Motor neuron (in vitro differentiated cells): ENCODE measurements at regions not wholly inside any gene's neighbourhood (a gene's known extent, or its start where the extent isn't known, plus 50 kb on each side); places are given as distances from the start of the nearest gene placed in this dataset.
A peak's percentile ranks its signal among the peaks of the same experiment; 100 is the strongest.
"Not testable (repeated sequence)": the region's sequence is repeated elsewhere in the genome, so short reads cannot be mapped to it uniquely, and the experiment has no call there.

ENCODE experiments used
- ATAC-seq, 8 experiments: fragments of 200-7000 bp; cut with Tn5 transposase; replicated peaks in 6 of 8; 2 replicates each; pipeline ENCODE4 v1.8.0; 2021; ENCODE audit warnings: mild to moderate bottlenecking in 8 of 8, moderate library complexity in 8 of 8
- H3K27ac ChIP-seq, 2 donors: fragments of 250-450 bp; sonication (Bioruptor Pico); 2 replicates each; pipeline ENCODE4 v1.9.0; 2021; ENCODE audit warnings: antibody characterized with exemption in 2 of 2, mild to moderate bottlenecking in 2 of 2, moderate library complexity in 1 of 2
- H3K4me1 ChIP-seq, 2 donors: fragments of 250-450 bp; sonication (Bioruptor Pico); replicated peaks in 1 of 2; 2 replicates each; pipeline ENCODE4 v1.6.1; 2021; ENCODE audit warnings: antibody characterized with exemption in 2 of 2, mild to moderate bottlenecking in 2 of 2, moderate library complexity in 1 of 2
- H3K4me3 ChIP-seq, 5 donors: fragments of 250-450 bp; sonication (Bioruptor Pico); 2 replicates each; pipeline ENCODE4 v1.9.0; 2021; ENCODE audit warnings: antibody characterized with exemption in 5 of 5, mild to moderate bottlenecking in 5 of 5, moderate library complexity in 4 of 5
- WGBS, 10 experiments: fragments of 450-650 bp; shearing (Covaris generic); methylation state at CpG; one replicate each; pipeline ENCODE4 v1.0.0; 2022; 5-methylcytosine and 5-hydroxymethylcytosine counted together
- in situ Hi-C, 9 experiments: fragments of 400-800 bp; cut with MboI; loops; one replicate each; pipeline ENCODE4 v1.15.0; 2021; ENCODE audit warnings: low sequenced_read_pairs in 9 of 9, low pct_unique_long_range_greater_than_20kb in 2 of 9; ENCODE audit not compliant: unreplicated experiment in 9 of 9

- WGBS, 10 experiments, result no CpG with 5 or more reads among the region's 8 CpGs
- ATAC-seq, H3K4me1 ChIP-seq, H3K4me3 ChIP-seq, in situ Hi-C loops, H3K27ac ChIP-seq: not testable (repeated sequence)
Measured at GRCh38 chrX:90848595-90848994, 586.0 kb upstream of the PABPC5 start.

GRCh38 chrX:90883479-90883878 lies 551.2 kb upstream of the PABPC5 start:
- no peak for ATAC-seq
- Histone ChIP-seq H3K4me3 (no peak overlapping the region), H3K4me1 (no peaks in the 10 kb centered on the region), H3K27ac (no peak overlapping the region)
- in situ Hi-C loops, result no loop called here
- 59% methylated on average over 3 of the region's 4 CpGs; no CpG with 5 or more reads in 9 of the 10 experiments for WGBS, 10 experiments

GRCh38 chrX:90914816-90915215 lies 519.8 kb upstream of the PABPC5 start:
- H3K27ac ChIP-seq, H3K4me1 ChIP-seq, H3K4me3 ChIP-seq, ATAC-seq, in situ Hi-C loops: not testable (repeated sequence)
- WGBS, 10 experiments, result 78% methylated on average over 5 of the region's 13 CpGs; no CpG with 5 or more reads in 9 of the 10 experiments

GRCh38 chrX:90946870-90947269 lies 487.8 kb upstream of the PABPC5 start:
- H3K27ac ChIP-seq, ATAC-seq, in situ Hi-C loops, H3K4me1 ChIP-seq, H3K4me3 ChIP-seq: not testable (repeated sequence)
- WGBS, 10 experiments, result 80% methylated on average over 1 of the region's 3 CpGs; no CpG with 5 or more reads in 9 of the 10 experiments

GRCh38 chrX:90995191-90995590 lies 439.4 kb upstream of the PABPC5 start:
- ATAC-seq, in situ Hi-C loops: not testable (repeated sequence)
- WGBS, 10 experiments, result 20 to 100% (median 96%) methylated on average over 1 to 10 of the region's 21 CpGs; no CpG with 5 or more reads in 7 of the 10 experiments

GRCh38 chrX:91018111-91018510 lies 416.5 kb upstream of the PABPC5 start:
- in situ Hi-C loops, H3K4me1 ChIP-seq, H3K27ac ChIP-seq, H3K4me3 ChIP-seq: not testable (repeated sequence)
- WGBS, 10 experiments, result no CpG with 5 or more reads among the region's 5 CpGs
- peak in 1 of 8 experiments; percentile 56 for ATAC-seq

More at GRCh38 chrX:90995191-90995590, 439.4 kb upstream of the PABPC5 start:
- not testable (repeated sequence) for H3K4me1 ChIP-seq, H3K4me3 ChIP-seq, H3K27ac ChIP-seq

GRCh38 chrX:91039777-91040176 lies 394.9 kb upstream of the PABPC5 start:
- H3K27ac ChIP-seq, result no peak overlapping the region
- 20% methylated on average over 1 of the region's 2 CpGs; no CpG with 5 or more reads in 9 of the 10 experiments for WGBS, 10 experiments
- H3K4me1 ChIP-seq, result no peaks in the 10 kb centered on the region
- H3K4me3 ChIP-seq, result no peak overlapping the region
- in situ Hi-C loops, result no loop called here
- no peak for ATAC-seq

- no peak overlapping the region for H3K27ac ChIP-seq
- in situ Hi-C loops, result no loop called here
- H3K4me1 ChIP-seq, result no peaks in the 10 kb centered on the region
- WGBS, 10 experiments, result 0 to 59% methylated on average over 1 to 5 of the region's 5 CpGs; no CpG with 5 or more reads in 8 of the 10 experiments
- ATAC-seq, result no peak
- H3K4me3 ChIP-seq, result no peak overlapping the region
Measured at GRCh38 chrX:91066104-91066503, 368.5 kb upstream of the PABPC5 start.

- H3K27ac ChIP-seq, result no peak overlapping the region
- in situ Hi-C loops, result no loop called here
- WGBS, 10 experiments, result 0 to 77% (median 67%) methylated on average over 1 to 5 of the region's 6 CpGs; no CpG with 5 or more reads in 3 of the 10 experiments
- H3K4me1 ChIP-seq, result no peaks in the 10 kb centered on the region
- H3K4me3 ChIP-seq, result no peak overlapping the region
- ATAC-seq, result peak in 6 of 8 experiments; percentile 44 to 77 (median 64)
Measured at GRCh38 chrX:91079342-91080114, 355.1 kb upstream of the PABPC5 start.

GRCh38 chrX:91080822-91081221 lies 353.8 kb upstream of the PABPC5 start:
- ATAC-seq, result no peak
- Histone ChIP-seq H3K4me1 (no peaks in the 10 kb centered on the region), H3K27ac (no peak overlapping the region), H3K4me3 (no peak overlapping the region)
- in situ Hi-C loops, result no loop called here
- WGBS, 10 experiments, result 40 to 79% (median 73%) methylated on average over 1 to 2 of the region's 2 CpGs; no CpG with 5 or more reads in 7 of the 10 experiments

- no peak overlapping the region for H3K27ac ChIP-seq
- H3K4me3 ChIP-seq, result no peak overlapping the region
- WGBS, 10 experiments, result no CpG with 5 or more reads among the region's 4 CpGs
- in situ Hi-C loops, result no loop called here
- no peak for ATAC-seq
- H3K4me1 ChIP-seq, result no peaks in the 10 kb centered on the region
Measured at GRCh38 chrX:91081873-91082272, 352.8 kb upstream of the PABPC5 start.

- Histone ChIP-seq H3K4me1 (no peaks in the 10 kb centered on the region), H3K27ac (no peak overlapping the region), H3K4me3 (no peak overlapping the region)
- WGBS, 10 experiments, result 0 to 83% methylated on average over 1 to 2 of the region's 2 CpGs; no CpG with 5 or more reads in 8 of the 10 experiments
- ATAC-seq, result no peak
- in situ Hi-C loops, result no loop called here
Measured at GRCh38 chrX:91108761-91109160, 325.9 kb upstream of the PABPC5 start.

- in situ Hi-C loops, result no loop called here
- peaks cover 0 to 2% of the 10 kb centered on the region in 2 donors for H3K4me1 ChIP-seq
Measured at GRCh38 chrX:91122151-91122694, 312.4 kb upstream of the PABPC5 start.

More at GRCh38 chrX:91122151-91122694, 312.4 kb upstream of the PABPC5 start:
- Histone ChIP-seq H3K4me3 (no peak overlapping the region), H3K27ac (no peak overlapping the region)
- peak in 5 of 8 experiments; percentile 73 to 87 (median 83) for ATAC-seq
- WGBS, 10 experiments, result 0 to 17% (median 17%) methylated on average over 1 to 3 of the region's 3 CpGs; no CpG with 5 or more reads in 7 of the 10 experiments
